Testis (tissue), 2 donors: ENCODE measurements at regions not wholly inside any gene's neighbourhood (a gene's known extent, or its start where the extent isn't known, plus 50 kb on each side); places are given as distances from the start of the nearest gene placed in this dataset.

Experiments used
- POLR2A ChIP-seq: fragments of 450-650 bp; IDR thresholded peaks from one replicate; pipeline ENCODE4 v1.6.1; 2017; ENCODE audit warnings: antibody characterized with exemption, mild to moderate bottlenecking, moderate library complexity
- TF ChIP-seq, protein P1 (sequence below), 3 experiments: fragments of 450-650 bp in 2 of 3; fragments of 200-600 bp in 1 of 3; sonication (generic) in 1 of 3; IDR thresholded peaks; one replicate each; pipeline ENCODE4 v1.5.1; 2016 to 2019; ENCODE audit warnings: antibody characterized with exemption in 3 of 3, mild to moderate bottlenecking in 2 of 3, moderate library complexity in 1 of 3

DNA sequence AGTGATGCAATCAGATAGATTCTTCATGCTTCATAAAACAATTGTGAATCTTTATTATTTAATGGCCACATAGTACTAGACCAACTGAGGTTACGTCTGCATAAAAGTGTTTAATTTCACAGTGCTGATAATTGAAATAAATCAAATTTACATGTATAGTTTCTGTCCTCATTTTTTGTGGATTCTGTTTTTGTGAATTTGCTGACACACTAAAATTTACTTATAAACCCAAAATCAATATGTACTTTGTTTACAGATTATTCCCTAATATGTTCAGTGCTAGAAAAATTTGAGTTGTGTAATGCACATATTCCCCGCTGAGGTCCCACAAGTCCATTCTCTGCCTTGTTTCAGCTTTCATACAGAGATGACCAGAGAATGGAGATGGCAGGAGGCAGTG is 759.8 kb downstream of the CENPC start:
- no peak for TF ChIP-seq POLR2A
- TF ChIP-seq, protein P1, sequence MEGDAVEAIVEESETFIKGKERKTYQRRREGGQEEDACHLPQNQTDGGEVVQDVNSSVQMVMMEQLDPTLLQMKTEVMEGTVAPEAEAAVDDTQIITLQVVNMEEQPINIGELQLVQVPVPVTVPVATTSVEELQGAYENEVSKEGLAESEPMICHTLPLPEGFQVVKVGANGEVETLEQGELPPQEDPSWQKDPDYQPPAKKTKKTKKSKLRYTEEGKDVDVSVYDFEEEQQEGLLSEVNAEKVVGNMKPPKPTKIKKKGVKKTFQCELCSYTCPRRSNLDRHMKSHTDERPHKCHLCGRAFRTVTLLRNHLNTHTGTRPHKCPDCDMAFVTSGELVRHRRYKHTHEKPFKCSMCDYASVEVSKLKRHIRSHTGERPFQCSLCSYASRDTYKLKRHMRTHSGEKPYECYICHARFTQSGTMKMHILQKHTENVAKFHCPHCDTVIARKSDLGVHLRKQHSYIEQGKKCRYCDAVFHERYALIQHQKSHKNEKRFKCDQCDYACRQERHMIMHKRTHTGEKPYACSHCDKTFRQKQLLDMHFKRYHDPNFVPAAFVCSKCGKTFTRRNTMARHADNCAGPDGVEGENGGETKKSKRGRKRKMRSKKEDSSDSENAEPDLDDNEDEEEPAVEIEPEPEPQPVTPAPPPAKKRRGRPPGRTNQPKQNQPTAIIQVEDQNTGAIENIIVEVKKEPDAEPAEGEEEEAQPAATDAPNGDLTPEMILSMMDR (IDR thresholded peaks at IDR 0.05), result no peak
